ENCODE measurements at regions not wholly inside any gene's neighbourhood (a gene's known extent, or its start where the extent isn't known, plus 50 kb on each side); places are given as distances from the start of the nearest gene placed in this dataset.

DNA sequence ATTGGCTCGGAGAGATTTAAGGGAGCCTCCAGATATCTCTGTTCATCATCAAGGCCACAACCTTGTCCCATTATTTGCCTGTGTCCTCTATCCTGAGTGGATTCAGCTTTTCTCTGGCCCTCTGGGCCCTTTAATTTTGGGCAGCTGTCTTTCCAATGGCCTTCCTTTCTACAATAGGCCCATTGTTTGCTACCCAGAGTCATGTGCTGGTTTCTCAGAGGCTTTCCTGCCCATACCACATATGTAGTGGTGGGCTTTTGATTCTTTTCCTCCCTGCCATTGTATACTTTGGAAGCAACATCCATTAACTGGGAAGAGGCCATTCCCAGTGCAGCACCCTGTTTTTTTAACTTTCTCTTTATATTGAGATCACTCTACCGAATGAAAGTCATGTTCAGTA, 233.9 kb upstream of the SGCD start:
- no peaks in the 10 kb centered on the region for H3K27me3 ChIP-seq (ENCODE audit: insufficient read depth in 3 of 3, low read length in 2 of 3)
- H3K27ac ChIP-seq: no peak overlapping the region
- no peak for ATAC-seq
- no peak for DNase-seq
- H3K4me1 ChIP-seq: no peaks in the 10 kb centered on the region
- no peaks in the 10 kb centered on the region for H3K36me3 ChIP-seq (ENCODE audit: insufficient read depth in 1 of 2, low read depth in 1 of 2)
- TF ChIP-seq, protein P1, sequence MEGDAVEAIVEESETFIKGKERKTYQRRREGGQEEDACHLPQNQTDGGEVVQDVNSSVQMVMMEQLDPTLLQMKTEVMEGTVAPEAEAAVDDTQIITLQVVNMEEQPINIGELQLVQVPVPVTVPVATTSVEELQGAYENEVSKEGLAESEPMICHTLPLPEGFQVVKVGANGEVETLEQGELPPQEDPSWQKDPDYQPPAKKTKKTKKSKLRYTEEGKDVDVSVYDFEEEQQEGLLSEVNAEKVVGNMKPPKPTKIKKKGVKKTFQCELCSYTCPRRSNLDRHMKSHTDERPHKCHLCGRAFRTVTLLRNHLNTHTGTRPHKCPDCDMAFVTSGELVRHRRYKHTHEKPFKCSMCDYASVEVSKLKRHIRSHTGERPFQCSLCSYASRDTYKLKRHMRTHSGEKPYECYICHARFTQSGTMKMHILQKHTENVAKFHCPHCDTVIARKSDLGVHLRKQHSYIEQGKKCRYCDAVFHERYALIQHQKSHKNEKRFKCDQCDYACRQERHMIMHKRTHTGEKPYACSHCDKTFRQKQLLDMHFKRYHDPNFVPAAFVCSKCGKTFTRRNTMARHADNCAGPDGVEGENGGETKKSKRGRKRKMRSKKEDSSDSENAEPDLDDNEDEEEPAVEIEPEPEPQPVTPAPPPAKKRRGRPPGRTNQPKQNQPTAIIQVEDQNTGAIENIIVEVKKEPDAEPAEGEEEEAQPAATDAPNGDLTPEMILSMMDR (IDR thresholded peaks at IDR 0.05): no peak
- H3K4me3 ChIP-seq: no peak overlapping the region
- intact Hi-C loops (cut with DNase I): no loop called here
- WGBS, 3 donors: 82 to 89% (median 85%) methylated on average over 2 of the region's 2 CpGs
- H3K9me3 ChIP-seq: no peaks in the 10 kb centered on the region

DNA sequence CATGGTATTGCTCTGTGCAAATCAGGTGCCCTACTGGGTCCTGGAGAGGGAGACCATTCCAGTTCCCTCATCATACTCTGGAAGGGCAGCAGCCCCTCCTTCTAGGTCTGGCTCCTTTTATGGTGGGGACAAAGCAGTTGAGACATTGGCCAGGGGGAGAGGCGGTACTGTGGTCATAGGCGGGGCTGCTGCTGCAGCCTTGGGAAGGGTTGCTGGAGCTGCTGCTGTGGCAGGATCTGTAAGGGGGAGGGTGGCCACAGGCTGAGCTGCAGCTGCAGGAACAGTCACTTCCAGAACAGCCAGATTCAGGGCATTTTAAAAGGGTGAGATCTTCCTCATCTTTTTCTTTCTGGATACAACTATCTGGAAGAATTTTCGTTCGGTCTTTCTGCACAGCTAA, 233.0 kb upstream of the SGCD start:
- H3K4me3 ChIP-seq: no peak overlapping the region
- H3K4me1 ChIP-seq: no peaks in the 10 kb centered on the region
- no peak overlapping the region for H3K27ac ChIP-seq
- intact Hi-C loops (cut with DNase I): no loop called here
- no peaks in the 10 kb centered on the region for H3K36me3 ChIP-seq (ENCODE audit: insufficient read depth in 1 of 2, low read depth in 1 of 2)
- H3K27me3 ChIP-seq (ENCODE audit: insufficient read depth in 3 of 3, low read length in 2 of 3): no peaks in the 10 kb centered on the region
- no peaks in the 10 kb centered on the region for H3K9me3 ChIP-seq
- no peak for DNase-seq
- ATAC-seq: peak in 2 of 4 donors; percentile 43 to 54
- TF ChIP-seq, protein P1 (IDR thresholded peaks at IDR 0.05): no peak
- 47 to 61% (median 56%) methylated on average over 4 of the region's 4 CpGs for WGBS, 3 donors

DNA sequence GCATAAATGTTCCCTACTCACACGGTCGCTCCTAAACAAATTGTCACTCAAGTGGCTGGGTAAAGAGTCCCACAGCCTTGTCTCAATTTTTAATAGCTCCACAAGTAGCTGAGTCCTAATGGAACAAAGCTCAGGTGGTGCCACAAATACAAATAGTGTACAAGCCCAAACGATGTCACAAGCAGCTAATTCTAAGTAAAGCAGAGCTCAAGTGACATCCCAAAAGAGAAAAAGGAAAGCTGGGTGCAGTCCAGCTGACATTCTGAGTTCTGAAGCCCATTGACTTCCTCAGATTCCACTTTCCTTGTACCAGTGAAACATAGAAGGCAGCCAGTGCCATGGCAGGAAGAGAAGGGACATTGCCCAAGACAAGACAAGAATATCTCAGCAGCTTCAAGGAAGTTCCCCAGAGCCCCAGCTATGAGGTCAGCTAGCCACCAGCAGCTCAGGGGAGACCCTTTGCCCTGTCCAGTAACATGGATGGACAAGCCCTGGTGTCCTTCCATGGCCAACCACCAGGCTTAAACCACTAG, 231.2 kb upstream of the SGCD start:
- TF ChIP-seq, protein P1 (IDR thresholded peaks at IDR 0.05): no peak
- Histone ChIP-seq H3K36me3 (ENCODE audit: insufficient read depth in 1 of 2, low read depth in 1 of 2) (no peaks in the 10 kb centered on the region), H3K27ac (no peak overlapping the region), H3K4me3 (no peak overlapping the region), H3K27me3 (ENCODE audit: insufficient read depth in 3 of 3, low read length in 2 of 3) (no peaks in the 10 kb centered on the region), H3K9me3 (no peaks in the 10 kb centered on the region), H3K4me1 (no peaks in the 10 kb centered on the region)
- intact Hi-C loops (cut with DNase I): no loop called here
- DNase-seq (no peak), ATAC-seq (peak in 3 of 4 donors; percentile 42 to 74 (median 66))
- WGBS, 3 donors: 52 to 76% (median 52%) methylated on average over 3 of the region's 3 CpGs

DNA sequence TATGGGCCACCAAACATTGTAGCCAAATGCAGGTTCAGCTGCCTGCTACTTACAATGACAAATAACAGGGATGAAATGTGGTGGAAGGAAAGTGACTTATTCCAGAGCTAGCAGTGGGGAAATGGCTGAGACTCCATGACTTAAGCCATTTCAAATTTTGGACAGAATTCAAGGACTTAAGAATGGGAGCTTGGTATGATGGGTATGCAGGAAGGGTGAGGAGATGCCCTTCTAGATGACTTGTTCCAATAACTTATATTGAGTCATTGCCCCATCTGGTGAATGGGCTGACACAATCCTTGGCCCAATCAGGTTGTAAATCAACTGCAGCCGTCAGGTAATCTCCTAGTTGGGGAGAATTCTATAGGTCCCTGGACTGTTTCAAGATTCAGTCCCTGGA, 230.7 kb upstream of the SGCD start:
- WGBS, 3 donors: 76 to 90% (median 86%) methylated on average over 1 of the region's 1 CpG
- intact Hi-C loops (cut with DNase I): no loop called here
- ATAC-seq: no peak
- no peak overlapping the region for H3K4me3 ChIP-seq
- TF ChIP-seq, protein P1 (IDR thresholded peaks at IDR 0.05): no peak
- no peaks in the 10 kb centered on the region for H3K9me3 ChIP-seq
- H3K27me3 ChIP-seq (ENCODE audit: insufficient read depth in 3 of 3, low read length in 2 of 3): no peaks in the 10 kb centered on the region
- H3K27ac ChIP-seq: no peak overlapping the region
- no peaks in the 10 kb centered on the region for H3K4me1 ChIP-seq
- H3K36me3 ChIP-seq (ENCODE audit: insufficient read depth in 1 of 2, low read depth in 1 of 2): no peaks in the 10 kb centered on the region
- no peak for DNase-seq
